ENCODE measurements at regions not wholly inside any gene's neighbourhood (a gene's known extent, or its start where the extent isn't known, plus 50 kb on each side); places are given as distances from the start of the nearest gene placed in this dataset.

DNA sequence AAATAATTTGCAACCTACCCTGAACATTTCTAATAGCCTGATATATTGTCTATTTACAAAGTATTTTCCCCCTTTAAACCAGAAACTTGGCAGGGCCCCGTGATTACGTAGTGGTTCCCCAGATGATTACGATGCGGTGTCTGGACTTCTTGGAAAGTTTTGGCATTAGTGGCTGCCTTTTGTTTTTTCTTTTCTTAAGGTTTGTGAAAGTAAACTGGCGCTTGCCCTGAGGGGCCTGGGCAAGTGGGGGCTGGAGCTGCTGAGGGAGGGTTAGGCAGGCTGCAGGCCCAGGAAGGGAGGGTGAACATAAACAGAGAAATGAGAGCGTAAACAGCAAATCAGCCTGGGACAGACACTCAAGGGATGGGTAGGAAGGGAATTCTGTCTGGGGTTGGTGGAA is 123.6 kb upstream of the MSX1 start:
- no peak for DNase-seq (ENCODE audit: low spot score)

DNA sequence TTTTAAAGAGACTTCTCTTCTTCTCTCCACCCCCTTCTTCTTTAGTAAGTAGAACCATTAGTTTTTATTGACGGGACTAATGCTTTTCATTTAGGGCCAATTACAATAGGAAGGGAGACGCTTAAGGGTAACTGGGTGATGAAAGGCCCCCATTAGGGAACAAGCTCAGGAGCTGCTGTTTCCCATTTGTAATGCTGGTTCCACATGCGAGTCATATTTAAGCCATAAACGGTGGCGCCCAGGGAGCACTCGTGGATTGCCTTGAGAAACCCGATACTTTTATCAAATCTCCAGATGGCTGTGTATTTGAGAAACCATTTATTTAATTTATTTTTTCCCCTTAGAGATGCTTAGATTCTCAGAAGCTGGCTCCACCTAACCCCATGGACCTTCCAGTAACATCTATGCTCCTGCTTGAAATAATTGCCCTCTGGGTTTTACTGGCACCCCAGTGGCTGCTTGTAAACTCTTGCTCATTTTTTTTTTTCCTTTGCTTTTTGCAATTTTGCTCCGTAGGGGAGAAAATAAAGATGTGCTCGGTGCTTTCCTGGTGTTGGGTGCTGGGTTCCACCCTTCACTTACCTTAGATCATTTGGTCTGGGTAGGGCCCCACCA is 124.2 kb upstream of the MSX1 start:
- no peak for DNase-seq (ENCODE audit: low spot score)

DNA sequence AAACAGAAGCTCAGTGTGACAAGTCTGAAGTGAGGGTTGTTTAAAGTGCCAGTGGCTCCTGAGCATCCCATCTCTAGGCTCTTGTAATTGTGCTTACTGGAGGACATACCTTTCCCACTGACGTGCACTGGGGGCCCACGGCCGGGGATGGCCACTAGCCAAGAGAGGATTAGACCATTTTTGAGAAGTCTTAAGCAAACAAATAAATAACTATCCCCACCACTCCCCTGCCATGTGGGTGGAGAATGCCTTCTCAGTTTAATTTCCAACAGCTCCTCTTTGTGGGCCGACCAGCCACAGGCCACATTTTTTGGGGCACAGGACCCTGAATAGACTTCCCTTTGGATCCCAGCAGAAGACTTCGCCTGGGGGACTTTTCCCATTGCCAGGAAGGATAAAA is 125.0 kb upstream of the MSX1 start:
- DNase-seq (ENCODE audit: low spot score): no peak

DNA sequence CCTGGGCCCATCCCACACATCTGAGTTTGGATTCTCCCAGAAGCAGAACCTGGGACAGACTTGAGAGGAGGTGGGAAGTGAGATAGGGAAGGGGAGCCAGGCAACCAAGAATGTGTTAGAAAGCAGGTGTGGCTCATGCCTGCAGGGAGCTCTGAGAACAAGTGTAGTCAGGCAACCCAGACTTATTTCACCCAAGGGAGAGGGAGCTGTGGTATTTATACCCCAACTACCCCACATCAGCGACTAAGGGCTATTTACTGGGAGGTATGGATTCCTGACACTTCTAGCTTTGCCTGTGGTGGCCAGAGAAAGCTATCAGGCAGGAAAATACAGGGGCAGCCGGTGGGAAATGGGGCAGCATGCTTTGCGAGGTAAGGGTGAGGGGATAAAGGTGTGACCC is 125.8 kb upstream of the MSX1 start:
- no peak for DNase-seq (ENCODE audit: low spot score)

DNA sequence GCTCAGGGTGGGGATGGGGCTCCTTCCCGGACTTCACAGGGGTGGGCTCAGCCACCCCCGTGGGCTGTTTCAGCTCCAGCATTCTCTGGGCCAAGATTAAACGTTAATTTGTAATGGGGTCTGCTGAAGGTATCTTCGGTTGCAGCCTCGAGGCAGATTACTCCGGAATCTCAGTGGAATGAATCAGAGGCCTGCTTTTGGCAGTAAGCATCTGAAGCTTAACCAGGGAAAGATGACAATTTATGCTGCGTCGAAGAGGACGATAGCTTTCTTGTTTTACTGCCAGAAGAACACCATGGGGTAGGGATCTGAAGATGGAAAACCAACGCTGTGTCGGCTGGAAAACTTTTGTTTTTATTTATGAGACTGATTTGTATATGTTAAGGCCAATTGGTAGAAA is 129.2 kb upstream of the MSX1 start:
- DNase-seq (ENCODE audit: low spot score): no peak

DNA sequence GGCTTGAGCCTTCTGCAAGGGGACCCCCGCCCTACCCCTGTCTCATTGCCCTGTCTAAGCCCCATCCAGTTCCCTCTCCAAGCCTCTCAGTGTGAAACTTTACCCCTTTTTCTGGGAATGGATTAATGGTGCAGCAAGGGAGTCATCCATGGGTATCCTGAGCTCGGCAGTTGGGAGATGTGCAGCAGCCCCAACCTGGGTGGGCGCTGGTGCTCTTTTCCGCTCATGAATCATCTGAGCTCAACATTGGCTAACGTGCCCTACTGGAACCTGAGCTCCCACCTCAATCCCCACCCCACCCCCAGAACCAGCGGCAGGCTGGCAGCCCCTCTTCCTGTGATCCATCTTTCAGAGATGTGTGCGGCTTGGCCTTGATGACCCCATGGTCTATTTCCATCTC is 130.3 kb upstream of the MSX1 start:
- no peak for DNase-seq (ENCODE audit: low spot score)

DNA sequence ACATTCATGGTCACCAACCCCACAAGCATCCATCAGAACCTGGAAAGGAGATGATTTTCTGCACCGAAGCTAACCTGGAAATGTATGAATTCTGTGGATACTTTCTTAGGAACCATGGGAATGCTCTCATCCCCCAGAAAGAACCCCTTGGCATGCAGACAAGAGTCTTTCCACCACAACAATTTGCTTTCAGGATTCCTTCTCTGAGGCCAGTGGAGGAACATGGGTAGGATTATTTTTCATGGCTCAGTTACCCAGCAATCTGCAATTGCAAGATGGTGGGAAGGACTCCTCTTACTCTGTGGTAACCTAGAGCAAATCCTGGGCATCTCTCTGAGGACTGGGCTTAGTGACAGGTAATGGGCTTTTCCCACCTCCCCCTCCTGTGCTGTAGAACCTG is 131.9 kb upstream of the MSX1 start:
- DNase-seq (ENCODE audit: low spot score): no peak

DNA sequence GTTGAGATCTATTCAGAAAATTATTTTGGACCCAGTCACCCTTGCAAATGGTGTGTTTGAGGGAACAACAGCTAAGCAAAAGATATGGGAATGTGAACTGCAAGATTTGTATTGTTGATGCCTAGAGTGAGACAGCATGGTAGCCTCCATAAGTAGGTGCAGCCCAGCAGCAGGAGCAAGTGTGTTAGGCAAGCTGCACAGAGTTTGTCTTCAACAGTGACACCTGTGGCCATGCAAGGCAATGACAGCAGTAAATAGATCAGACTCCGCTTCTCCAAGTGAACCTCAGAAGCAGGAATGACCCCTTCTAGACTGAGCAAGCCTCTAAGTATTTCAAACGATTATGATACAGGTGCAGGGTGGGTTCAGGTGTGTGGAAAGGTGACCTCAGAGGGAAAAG is 133.4 kb upstream of the MSX1 start:
- DNase-seq (ENCODE audit: low spot score): no peak

DNA sequence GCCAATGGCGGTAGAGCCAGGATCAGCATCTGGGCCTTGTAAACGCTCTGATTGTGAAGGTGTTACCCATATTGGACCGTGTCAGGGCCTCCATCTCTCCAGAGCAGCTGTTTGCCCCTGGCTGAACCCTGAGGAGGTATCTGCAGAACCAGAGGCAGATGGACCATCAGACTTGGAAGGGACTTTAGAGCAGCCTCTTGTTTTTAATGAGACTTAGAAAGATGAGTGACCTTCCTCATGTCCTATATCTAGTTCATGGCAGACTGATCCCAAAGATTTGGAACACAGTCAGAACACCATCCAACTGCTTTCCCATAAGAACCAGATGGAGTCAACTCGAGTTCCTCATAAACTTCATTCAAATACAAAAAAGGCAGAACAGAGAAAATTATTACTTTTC is 135.1 kb upstream of the MSX1 start:
- DNase-seq (ENCODE audit: low spot score): no peak

DNA sequence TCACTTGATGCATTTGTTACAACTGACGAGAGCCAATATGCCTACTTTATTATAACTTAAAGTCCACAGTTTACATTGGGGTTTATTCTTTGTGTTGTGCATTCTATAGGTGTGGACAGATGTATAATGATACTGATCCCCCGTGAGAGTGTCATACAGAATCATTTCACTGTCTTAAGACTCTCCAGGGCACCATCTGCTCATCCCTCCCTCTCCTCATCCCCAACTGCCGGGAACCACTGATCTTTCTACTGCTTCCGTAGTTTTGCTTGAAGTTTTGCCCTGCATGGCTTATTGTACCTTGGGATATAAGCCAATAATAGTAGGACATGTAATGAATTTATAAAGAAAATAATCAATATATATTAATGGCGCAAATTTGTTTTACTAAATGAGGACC is 137.8 kb upstream of the MSX1 start:
- DNase-seq (ENCODE audit: low spot score): no peak

DNA sequence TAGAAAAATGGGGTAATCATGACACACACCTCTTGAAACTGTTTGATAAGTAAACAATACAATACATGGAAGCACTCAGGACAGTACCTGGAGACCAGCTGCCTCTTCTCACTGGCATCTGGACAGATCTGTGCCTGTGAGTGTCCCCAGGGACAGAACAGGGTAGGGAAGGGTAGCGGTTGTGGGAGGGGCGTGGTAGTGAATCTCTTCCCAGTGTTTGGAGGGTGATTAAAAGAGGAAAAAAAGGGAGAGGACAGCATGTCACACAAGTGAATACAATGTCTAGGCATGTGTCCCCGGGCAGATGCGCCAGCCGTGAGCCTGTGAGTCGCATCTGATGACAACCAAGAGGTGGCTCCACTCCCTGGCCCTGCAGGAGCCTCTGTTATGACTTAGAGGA is 138.8 kb upstream of the MSX1 start:
- no peak for DNase-seq (ENCODE audit: low spot score)

DNA sequence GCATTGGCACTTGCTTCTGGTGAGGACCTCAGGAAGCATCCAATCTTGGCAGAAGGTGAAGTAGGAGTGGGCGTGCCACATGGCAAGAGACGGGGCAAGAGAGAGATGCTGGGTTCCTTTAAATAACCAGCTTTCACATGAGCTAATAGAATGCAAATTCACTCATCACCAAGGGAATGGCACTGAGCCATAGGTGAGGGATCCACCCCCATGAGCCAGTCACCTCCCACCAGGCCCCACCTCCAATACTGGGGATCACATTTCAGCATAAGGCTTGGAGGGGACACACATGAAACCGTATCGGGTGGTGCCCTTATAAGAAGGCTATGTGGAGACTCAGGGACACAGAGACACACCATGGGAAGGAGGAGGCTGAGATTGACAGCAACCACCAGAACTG is 140.0 kb upstream of the MSX1 start:
- peak; percentile 61 for DNase-seq (ENCODE audit: low spot score)

DNA sequence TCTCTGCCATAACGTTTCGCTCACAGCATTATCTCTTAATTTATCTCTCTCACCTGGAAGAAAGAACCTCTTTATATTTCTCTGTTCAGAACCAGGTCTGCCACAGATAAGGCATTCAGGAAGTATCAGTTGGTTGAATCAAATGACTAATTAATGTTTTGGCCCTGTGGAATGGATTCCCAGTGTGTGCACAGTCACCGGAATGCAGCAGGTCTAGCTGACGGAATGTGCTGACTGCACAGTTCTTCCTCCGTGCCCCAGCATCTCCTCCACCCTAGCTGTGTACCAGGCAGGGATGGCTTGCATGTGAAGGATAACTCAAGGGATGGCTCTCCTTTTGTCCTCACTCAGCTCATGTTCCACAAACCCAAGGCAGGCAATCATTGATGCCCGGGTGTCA is 141.8 kb upstream of the MSX1 start:
- no peak for DNase-seq (ENCODE audit: low spot score)

DNA sequence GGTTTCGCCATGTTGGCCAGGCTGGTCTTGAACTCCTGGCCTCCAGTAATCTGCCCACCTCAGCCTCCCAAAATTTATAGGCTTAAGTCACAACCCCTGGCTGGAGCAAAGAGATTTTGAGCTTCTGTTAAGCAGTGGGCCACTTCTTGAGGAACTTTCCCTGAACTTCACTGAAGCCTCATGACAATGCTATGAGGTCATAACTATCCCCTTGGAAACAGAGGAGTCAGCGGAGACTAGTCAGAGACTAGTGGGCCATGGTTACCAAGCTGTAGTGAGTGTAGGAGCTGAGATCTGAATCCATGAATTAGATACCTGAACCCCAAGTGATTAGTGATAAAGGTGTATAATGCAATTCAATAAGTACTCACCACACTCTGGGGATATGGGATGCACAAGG is 145.1 kb upstream of the MSX1 start:
- DNase-seq (ENCODE audit: low spot score): no peak

DNA sequence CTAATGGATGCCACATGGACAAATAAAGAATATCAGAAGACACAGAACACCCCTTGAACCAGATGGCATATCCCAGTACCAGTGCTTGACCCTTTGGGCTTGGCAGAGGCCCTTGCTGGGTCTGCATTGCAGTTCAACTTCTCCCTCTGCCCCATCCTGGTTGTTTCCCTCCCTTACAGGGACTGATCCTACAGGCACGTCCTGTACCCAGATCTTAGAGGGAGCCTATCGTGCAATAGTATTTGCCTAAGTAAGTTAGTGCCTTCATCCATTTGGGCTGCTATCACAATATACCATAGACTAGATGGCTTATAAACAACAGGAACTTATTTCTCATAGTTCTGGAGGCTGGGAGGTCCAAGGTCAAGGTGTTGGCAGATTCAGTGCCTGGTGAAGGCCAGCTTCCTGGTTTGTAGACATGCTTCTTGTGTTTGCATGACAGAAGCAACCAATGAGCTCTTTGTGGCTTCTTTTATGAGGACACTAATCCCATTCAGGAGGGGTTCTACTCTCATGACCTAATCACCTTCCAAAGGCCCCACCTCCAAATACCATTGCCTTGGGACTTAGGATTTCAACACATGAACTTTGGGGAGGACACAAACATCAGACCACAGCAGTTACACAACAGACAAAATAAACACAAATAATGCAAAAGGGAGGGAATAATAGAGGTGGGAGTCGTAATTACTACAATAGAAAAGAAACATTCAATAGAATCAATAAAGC is 146.5 kb upstream of the MSX1 start:
- DNase-seq (ENCODE audit: low spot score): no peak

DNA sequence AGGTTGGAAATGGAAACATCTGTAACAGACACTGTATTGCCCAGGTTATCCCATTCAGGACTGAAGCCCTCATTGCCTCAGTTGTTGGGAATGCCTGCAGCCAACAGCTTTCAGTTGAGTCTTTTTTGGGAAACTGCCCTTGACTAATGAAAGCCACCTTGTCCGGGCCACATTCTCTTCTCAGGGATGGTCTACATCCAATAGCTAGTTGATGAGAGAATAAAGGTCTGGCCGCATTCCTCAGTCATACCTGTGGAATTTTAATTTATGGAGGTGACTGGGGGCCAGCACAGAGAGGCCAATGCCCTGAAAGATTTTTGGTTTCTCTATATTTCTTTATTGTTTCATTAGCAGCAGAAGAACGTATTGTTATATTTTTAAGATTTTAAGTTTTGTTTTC is 147.6 kb upstream of the MSX1 start:
- no peak for DNase-seq (ENCODE audit: low spot score)

DNA sequence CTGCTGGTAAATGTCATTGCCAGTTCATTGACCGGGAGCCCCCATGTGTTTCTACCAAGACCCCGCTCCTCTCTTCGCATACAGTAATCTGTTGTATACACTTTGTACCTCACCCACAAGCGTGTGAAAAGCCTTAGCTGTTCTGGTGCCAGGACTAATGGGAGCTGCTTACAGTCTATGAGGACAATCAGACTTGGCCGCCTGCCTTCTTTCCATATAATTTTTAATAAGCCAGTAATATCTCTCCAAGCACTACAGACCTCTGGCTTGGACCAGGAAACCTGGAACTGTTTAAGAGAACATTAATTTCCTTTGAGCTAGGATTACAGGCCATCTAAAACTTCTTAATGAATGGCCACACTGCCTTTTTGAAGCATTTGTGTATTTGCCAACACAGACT is 149.7 kb upstream of the MSX1 start:
- no peak for DNase-seq (ENCODE audit: low spot score)

DNA sequence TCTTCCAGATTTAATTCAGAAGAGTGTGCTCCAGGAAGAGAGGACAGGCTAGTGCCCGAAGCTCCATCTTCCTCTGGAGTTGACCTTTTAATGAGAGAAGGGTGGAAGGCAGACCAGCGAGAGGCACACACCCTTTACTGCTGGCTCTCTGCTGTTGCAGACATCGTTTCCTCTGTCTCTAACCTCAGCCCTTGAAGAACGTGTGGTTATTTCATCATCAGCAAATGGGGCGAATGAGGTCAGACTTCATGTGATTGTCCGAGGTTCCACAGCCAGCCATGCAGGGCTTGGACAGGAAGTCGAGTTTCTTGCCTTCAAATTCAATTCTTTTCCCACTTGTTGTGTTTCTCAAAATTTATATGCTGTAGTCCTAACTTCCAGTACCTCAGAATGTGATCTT is 155.2 kb upstream of the MSX1 start:
- DNase-seq (ENCODE audit: low spot score): no peak

DNA sequence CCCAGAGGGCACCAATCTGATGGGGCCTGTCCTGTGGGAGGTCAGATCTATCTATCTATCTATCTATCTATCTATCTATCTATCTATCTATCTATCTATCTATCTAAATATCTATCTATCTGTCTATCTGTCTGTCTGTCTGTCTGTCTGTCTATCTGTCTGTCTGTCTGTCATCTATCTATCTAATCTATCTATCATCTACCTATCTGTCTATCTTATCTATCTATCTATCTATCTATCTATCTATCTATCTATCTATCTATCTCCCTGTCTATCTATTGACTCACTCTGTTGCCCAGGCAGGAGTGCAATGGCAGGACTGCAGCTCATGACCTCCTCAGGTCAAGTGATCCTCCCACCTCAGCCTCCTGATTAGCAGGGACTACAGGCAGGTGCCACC is 155.7 kb upstream of the STX18 start:
- no peak for DNase-seq (ENCODE audit: low spot score)

DNA sequence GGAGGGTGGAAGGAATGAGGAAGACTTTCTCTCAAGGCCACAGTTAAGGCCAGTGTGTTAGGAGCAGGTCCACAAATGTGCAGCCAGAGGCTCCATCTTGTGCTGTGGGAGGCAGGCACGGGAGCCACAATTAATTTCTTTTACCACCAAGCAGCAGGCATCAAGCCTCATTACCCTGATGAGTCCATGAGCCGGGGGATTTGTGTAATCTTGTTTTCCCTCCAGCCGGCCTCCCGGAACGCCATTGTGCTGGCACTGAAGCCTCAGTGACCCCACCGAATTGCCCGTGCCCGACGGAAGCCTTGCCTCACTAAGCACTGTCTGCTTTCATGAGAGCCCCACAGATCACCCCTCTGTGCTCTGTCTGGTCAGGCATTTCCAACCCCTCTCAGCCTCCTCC is 154.7 kb upstream of the STX18 start:
- no peak for DNase-seq (ENCODE audit: low spot score)

DNA sequence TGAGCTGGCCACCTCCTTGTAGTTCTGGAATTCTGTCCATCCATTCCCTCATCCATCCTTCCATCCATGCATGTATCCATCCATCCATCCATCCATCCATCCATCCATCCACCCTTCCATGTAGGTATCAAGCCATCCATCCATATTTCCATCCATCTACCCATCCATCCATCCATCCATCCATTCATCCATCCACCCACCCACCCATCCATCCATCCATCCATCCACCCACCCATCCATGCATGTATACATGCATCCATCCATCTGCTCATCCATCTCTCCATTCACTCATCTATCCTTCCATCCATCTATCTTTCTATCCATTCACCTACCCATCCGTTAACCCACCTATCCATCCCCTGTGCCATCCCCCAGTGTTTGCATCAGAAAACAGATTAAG is 153.6 kb upstream of the STX18 start:
- DNase-seq (ENCODE audit: low spot score): no peak

DNA sequence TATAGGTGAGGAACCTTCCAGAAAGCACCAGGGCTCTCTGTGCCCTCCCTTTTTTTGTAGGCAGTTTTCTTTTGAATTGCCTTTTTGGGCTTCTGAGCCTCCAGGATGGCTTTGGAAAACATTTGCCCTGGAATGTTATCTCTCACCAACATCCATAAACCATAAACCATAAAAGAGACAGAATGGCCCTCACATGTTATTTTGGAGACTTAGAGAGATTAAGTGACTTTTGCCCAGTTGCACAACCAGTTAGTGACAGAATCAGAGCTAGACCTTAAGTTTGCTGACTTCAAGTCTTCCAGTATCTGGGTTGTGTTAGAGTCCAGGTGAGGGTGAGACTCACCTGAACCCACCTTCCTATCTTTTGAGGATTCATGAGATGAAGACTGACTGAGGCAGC is 153.0 kb upstream of the STX18 start:
- DNase-seq (ENCODE audit: low spot score): no peak

DNA sequence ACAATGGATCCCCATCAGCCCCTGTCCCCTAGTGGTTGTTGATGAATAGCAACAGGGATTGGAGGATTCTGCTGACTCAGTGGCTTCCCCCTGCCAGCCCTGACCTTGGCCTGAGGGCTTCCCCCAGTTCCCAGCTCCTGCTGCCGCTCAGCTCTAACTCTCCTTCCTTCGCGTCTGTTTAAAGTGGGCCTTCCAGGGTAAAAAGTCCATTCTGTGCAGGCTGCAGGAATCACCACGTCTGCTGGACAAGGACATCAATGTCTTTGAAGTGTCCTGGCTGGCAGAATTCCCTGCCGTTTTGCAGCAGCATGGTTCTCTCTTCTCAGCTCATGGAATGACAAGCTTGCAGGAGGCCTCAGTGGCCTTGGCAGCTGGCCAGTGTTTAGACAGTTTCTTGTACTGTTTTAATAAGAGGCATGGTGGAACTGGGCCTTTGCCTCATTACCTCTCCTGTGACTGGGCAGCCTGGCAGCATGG is 152.5 kb upstream of the STX18 start:
- no peak for DNase-seq (ENCODE audit: low spot score)

DNA sequence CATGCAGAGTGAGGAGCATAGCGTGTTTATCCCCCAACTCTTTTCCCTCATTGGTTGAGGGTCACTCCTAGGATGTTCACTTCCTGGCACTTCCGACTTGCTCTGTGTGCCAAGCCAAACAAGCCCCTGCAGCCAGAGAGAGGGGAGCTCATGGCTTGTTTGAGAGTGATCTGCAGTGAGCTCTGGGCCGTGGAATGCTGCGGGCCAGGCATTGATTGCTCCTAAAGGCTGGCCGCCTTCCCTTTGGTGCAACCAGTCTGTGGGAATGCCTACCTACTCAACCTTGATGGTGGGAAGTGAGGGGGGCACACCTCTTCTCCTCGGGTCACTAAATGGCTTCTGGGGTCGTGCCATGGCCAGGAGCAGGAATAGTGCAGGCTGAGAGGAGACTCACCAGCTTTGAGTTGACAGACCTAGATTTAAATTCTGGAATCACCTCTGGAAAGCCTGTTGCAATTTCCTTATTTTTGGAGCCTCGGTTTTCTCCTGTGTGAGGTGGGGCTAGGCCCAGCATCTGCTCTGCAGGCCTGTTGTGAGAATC is 152.0 kb upstream of the STX18 start:
- DNase-seq (ENCODE audit: low spot score): no peak

Measured in putamen (tissue), 1 donor.